GM20431 (cell line): ENCODE measurements at regions not wholly inside any gene's neighbourhood (a gene's known extent, or its start where the extent isn't known, plus 50 kb on each side); places are given as distances from the start of the nearest gene placed in this dataset.
"Not testable (repeated sequence)": the region's sequence is repeated elsewhere in the genome, so short reads cannot be mapped to it uniquely, and the experiment has no call there.

Experiments used
- in situ Hi-C: fragments of 300-500 bp; cut with MseI, MboI; formaldehyde crosslinking; loops from one replicate; pipeline ENCODE4 v1.15.0; 2020; ENCODE audit warnings: low sequenced_read_pairs; ENCODE audit not compliant: unreplicated experiment

- in situ Hi-C loops: no loop called here
Measured at GRCh38 chr10:6788231-6788630, 208.2 kb upstream of the PRKCQ start.

DNA sequence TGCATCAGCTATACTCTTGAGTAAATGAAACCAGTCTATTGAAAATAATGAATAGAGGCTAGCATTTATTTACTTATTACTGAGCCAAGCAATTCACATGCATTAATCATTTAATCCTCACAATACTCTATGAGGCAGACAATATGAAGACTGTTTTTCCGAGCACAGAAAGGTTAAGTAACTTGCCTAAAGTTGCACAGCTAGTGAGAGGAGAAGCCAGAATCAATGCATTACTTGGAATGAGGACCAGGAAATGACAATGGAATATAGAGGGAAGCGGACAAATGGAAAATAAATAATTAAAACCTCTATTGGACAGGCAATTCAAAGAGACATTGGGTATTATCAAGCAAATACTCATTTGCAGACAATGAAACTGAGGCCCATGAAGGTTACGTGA is 207.6 kb upstream of the PRKCQ start:
- in situ Hi-C loops: no loop called here

- in situ Hi-C loops: no loop called here
Measured at GRCh38 chr10:6787091-6787490, 207.0 kb upstream of the PRKCQ start.

- in situ Hi-C loops: no loop called here
Measured at GRCh38 chr10:6786579-6787031, 206.5 kb upstream of the PRKCQ start.

DNA sequence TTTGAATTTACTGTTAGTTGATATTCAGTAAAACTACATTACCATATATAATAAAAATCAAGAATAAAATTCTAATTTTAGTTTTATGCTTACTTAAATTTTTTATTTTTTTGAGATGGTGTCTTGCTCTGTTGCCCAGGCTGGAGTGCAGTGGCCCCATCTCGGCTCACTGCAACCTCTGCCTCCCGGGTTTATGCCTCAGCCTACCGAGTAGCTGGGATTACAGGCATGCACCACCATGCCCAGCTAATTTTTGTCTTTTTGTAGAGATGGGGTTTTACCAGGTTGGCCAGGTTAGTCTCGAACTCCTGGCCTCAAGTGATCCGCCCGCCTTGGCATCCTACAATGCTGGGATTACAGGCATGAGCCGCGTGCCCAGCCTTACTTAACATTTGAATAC is 204.4 kb upstream of the PRKCQ start:
- in situ Hi-C loops: not testable (repeated sequence)

GRCh38 chr10:6783471-6783870 is 203.4 kb upstream of the PRKCQ start:
- in situ Hi-C loops: no loop called here

DNA sequence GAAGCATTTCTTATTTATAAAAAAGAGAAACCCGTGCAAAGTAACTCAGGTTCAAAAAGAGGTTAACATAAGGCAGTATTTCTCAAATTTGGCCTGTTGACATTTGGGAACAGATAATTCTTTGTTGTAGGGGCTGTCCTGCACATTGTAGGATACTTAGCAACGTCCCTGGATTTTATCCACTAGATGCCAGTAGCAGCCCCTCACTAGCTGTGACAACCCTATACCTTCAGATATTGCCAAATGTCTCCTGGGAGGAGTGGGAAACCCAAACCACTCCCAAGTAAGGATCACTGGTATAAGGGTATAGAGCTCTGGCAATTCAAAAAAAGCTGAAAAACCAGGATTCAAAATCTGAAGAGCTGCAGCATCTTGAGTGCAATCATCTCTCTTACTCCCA is 202.3 kb upstream of the PRKCQ start:
- in situ Hi-C loops: no loop called here

DNA sequence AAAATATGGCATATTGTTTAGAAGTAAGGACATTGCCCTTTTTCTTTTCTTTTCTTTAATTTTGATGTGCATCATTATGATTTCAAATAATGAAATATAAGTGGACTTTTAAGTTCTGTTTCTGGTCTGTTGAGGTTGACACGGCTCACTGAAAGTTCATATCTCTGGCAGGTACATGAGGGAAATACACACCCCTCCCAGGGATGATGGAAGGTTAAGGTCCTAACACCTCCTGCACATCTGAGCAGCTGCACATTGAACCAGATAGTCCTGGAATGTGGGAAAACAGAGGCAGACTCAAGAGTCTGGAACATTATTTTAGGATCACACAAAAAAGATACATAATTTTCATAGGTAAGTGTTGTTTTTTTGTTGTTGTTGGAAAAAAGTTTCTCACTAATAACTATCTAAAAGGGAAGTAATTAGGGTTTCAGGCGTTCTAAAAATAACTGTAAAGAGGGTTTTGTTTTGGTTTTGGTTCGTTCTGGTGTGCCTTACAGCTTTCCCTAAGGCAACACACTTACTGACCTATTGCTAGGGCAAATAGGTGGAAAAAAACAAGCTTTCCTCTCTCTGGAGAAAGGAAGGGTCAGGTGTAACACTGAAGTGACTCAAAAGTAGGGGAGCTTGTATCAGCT is 201.2 kb upstream of the PRKCQ start:
- in situ Hi-C loops: no loop called here

- in situ Hi-C loops: no loop called here
Measured at GRCh38 chr10:6780008-6780677, 200.1 kb upstream of the PRKCQ start.

- in situ Hi-C loops: no loop called here
Measured at GRCh38 chr10:6778992-6779701, 199.1 kb upstream of the PRKCQ start.

GRCh38 chr10:6776170-6776569 is 196.1 kb upstream of the PRKCQ start:
- in situ Hi-C loops: no loop called here

DNA sequence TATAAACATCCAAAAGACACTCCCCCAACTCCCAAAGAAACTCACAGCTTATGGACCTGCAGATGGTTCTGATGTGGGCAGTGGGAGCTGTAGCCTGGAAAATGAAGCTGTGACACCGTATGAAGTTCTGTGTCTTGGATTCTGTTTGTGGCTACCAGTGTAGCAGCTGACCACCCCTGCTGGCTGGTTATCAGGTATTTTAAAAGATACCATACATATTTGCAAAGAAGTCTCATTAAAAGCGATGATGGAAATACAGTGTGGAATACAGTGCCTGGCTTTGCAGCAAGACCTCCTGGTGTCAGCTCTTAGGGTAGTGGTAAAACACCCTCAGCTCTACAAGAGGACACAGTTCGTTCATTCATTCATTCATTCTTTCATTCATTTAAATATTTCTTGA is 194.3 kb upstream of the PRKCQ start:
- in situ Hi-C loops: no loop called here

DNA sequence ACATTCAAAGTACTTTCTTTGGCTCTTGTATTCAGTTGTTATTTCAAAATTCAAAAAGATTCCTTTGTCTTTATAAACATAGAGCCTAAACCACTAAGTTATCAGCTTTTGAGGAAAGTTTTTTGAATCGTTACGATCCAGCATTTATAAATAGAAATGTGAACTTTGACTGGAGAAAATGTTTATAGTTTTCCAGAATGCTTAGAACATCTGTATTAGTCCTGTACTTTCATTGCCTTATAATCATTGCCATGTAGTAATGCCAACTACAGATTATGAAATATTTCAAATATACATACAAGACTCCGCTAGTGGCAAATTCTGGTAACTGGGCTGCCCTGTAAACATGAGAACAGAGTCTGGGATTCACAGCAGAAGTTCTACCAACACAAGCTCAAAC is 191.3 kb upstream of the PRKCQ start:
- in situ Hi-C loops: no loop called here

GRCh38 chr10:6770846-6771245 is 190.8 kb upstream of the PRKCQ start:
- in situ Hi-C loops: no loop called here

GRCh38 chr10:6769704-6770417 is 189.8 kb upstream of the PRKCQ start:
- in situ Hi-C loops: no loop called here

DNA sequence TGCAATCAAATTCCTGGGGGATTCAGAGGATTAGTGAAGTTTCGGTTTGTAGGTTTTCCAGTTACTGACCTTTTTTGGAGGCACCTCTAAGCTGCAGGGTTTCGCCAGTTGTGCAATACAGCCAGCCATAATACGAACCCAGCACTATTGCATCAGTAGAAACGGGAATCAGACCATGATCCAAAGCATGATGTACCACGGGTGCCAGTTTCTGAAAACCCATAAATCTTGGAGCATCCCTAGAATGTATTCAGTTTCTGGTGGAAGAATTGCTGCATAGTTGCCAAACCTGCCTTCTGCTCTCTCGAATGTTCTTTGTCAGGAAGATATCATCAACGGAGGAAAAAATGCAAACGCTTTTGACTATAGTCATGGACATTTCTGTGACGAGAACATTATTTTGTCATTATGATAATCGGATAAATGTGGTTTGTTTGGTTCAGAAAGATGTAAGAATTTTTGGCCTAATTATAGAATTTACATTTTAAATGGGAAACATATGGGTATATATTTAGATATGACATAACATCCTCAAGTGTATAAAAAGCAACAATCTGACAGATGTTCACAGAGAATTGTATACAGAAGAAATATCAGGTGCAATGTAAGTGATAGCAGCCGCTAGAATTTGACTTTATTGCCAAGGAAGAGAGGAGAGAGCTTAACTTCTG is 186.2 kb upstream of the PRKCQ start:
- in situ Hi-C loops: no loop called here

- in situ Hi-C loops: no loop called here
Measured at GRCh38 chr10:6763423-6763822, 183.3 kb upstream of the PRKCQ start.

- in situ Hi-C loops: no loop called here
Measured at GRCh38 chr10:6763001-6763400, 182.9 kb upstream of the PRKCQ start.

GRCh38 chr10:6759961-6760360 is 179.9 kb upstream of the PRKCQ start:
- in situ Hi-C loops: no loop called here

DNA sequence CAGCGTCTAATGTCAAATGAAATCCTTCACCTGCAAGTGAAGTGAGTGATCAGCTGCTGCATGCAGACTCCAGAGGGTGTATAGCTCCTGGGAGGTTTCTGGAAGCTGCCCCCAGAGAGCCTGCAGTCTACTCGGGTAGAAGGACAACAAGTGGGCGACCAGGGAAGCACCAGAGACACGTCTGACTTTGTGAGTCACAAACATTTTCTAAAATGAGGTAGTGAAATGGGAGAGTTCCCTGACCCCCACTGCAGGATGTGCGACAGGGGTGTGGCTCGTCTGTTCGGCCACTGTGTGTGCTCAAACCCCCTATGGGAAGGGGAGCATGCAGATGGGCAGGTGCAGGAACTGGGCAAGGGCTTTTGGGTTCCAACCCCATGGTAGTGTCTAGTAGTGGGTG is 177.1 kb upstream of the PRKCQ start:
- in situ Hi-C loops: no loop called here
